Upper lobe of right lung (tissue), 1 donor: ENCODE measurements at regions not wholly inside any gene's neighbourhood (a gene's known extent, or its start where the extent isn't known, plus 50 kb on each side); places are given as distances from the start of the nearest gene placed in this dataset.

Source experiments
- ATAC-seq: fragments of 200-7000 bp; cut with Tn5 transposase; one replicate; pipeline ENCODE4 v1.9.1; 2020; ENCODE audit warnings: mild to moderate bottlenecking, moderate library complexity
- DNase-seq: peaks from one replicate; pipeline ENCODE4 v3.0.0-alpha.2; 2020
- H3K27ac ChIP-seq: fragments of 200-600 bp; one replicate; pipeline ENCODE4 v1.8.0; 2022
- H3K27me3 ChIP-seq: fragments of 200-600 bp; one replicate; pipeline ENCODE4 v1.8.0; 2022; ENCODE audit warnings: mild to moderate bottlenecking
- H3K36me3 ChIP-seq: fragments of 200-600 bp; one replicate; pipeline ENCODE4 v1.8.0; 2022
- H3K4me1 ChIP-seq: fragments of 200-600 bp; one replicate; pipeline ENCODE4 v1.8.0; 2022
- H3K4me3 ChIP-seq: fragments of 200-600 bp; one replicate; pipeline ENCODE4 v1.8.0; 2022; ENCODE audit warnings: mild to moderate bottlenecking
- H3K9me3 ChIP-seq: fragments of 200-600 bp; one replicate; pipeline ENCODE4 v1.8.0; 2022
- intact Hi-C: fragments of 100-400 bp; cut with DNase I; formaldehyde crosslinking; loops from one replicate; pipeline ENCODE4 v1.11.0; 2022
- TF ChIP-seq, protein P1 (sequence below): fragments of 200-600 bp; IDR thresholded peaks from one replicate; pipeline ENCODE4 v1.8.0; 2022; ENCODE audit warnings: antibody characterized with exemption
- donor health status: DM: no; HTN: yes; CAD: no; lungs with severe emphysema.

DNA sequence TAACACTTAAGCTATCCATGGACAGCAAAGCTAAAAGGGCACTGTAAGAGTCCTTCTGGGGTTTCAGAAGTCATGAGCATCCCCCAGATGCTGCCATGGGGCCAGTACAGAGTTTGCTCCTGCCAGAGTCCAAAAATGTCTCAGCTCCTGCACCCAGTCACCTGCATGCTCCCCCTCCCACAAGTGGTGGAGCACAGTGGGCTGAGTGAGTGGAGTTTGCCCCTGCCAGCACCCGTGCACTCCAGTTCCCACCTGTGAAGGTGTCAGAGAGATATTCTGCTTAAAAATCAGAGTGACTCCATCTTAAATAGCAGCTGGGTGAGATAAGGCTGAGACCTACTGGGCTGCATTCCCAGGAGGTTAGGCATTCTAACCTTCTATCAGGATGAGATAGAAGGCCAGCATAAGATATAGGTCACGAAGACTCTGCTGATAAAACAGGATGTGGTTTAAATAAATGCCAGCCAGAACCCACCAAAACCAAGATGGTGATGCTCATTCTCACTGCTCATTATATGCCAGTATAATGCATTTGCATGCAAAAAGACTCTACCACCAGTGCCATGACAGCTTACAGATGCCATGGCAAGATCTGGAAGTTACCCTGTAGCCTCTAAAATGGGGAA is 140.1 kb upstream of the ZNF92 start:
- TF ChIP-seq, protein P1, sequence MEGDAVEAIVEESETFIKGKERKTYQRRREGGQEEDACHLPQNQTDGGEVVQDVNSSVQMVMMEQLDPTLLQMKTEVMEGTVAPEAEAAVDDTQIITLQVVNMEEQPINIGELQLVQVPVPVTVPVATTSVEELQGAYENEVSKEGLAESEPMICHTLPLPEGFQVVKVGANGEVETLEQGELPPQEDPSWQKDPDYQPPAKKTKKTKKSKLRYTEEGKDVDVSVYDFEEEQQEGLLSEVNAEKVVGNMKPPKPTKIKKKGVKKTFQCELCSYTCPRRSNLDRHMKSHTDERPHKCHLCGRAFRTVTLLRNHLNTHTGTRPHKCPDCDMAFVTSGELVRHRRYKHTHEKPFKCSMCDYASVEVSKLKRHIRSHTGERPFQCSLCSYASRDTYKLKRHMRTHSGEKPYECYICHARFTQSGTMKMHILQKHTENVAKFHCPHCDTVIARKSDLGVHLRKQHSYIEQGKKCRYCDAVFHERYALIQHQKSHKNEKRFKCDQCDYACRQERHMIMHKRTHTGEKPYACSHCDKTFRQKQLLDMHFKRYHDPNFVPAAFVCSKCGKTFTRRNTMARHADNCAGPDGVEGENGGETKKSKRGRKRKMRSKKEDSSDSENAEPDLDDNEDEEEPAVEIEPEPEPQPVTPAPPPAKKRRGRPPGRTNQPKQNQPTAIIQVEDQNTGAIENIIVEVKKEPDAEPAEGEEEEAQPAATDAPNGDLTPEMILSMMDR, result no peak
- H3K36me3 ChIP-seq, result no peaks in the 10 kb centered on the region
- H3K27ac ChIP-seq, result no peak overlapping the region
- no peak overlapping the region for H3K4me3 ChIP-seq
- no peaks in the 10 kb centered on the region for H3K4me1 ChIP-seq
- ATAC-seq (no peak), DNase-seq (no peak)
- intact Hi-C loops, result no loop called here
- H3K9me3 ChIP-seq, result no peaks in the 10 kb centered on the region
- no peaks in the 10 kb centered on the region for H3K27me3 ChIP-seq

DNA sequence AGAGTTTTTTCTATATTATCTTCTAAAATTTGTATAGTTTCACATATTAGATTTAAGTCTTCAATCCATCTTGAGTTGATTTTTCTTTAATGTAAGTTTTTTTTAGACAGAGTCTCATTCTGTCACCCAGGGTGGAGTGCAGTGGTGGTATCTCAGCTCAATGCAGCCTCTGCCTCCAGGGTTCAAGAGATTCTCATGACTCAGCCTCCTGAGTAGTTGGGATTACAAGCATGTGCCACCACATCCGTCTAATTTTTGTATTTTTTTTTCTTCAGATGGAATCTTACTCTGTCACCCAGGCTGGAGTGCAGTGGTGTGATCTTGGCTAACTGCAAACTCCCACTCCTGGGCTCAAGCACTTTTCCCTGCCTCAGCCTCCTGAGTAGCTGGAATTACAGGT is 143.4 kb upstream of the ZNF92 start:
- no peaks in the 10 kb centered on the region for H3K9me3 ChIP-seq
- no peak for DNase-seq
- no peak overlapping the region for H3K27ac ChIP-seq
- TF ChIP-seq, protein P1, result no peak
- no peaks in the 10 kb centered on the region for H3K36me3 ChIP-seq
- no peaks in the 10 kb centered on the region for H3K27me3 ChIP-seq
- no peak overlapping the region for H3K4me3 ChIP-seq
- no peak for ATAC-seq
- no peaks in the 10 kb centered on the region for H3K4me1 ChIP-seq
- intact Hi-C loops, result no loop called here

DNA sequence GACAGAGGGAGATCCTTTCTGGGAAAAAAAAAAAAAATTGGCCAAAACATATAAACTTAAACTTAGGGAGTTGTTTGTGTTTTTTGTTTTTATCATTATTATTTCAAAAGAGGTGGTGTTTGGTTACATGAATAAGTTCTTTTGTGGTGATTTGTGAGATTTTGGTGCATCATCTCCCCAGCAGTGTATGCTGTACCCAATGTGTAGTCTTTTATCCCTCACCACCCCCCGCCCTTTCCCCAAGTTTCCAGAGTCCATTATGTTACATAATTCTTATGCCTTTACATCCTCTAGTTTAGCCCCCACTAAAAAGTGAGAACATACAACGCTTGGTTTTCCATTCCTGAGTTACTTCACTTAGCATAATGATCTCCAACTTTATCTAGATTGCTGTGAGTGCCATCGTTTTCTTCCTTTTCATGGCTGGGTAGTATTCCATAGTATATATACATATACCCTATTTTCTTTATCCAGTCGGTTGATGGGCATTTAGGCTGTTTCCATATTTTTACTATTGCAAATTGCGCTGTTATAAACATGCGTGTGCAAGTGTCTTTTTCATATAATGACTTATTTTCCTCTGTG is 148.1 kb upstream of the ZNF92 start:
- Histone ChIP-seq H3K4me3 (no peak overlapping the region), H3K4me1 (no peaks in the 10 kb centered on the region), H3K36me3 (no peaks in the 10 kb centered on the region), H3K9me3 (no peaks in the 10 kb centered on the region), H3K27me3 (no peaks in the 10 kb centered on the region), H3K27ac (no peak overlapping the region)
- DNase-seq (no peak), ATAC-seq (no peak)
- TF ChIP-seq, protein P1, result no peak
- intact Hi-C loops, result no loop called here

DNA sequence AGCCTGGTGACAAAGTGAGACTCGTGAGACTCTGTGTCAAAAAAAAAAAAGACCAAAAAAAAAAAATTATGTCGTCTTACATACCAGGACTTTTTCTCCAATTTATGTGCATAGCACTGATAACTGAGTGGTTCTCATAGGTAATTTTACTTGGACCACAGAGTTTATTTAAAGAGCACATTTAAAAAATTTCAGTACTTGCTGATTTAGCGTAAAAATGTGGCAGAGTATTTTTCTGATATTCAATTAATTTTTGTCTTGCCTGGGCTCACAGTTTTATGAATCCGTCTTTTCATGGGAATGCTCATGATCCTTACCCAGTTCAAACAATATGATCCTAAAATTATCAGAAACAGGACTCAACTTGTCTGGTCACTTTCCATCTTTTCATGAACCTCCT is 151.0 kb upstream of the ZNF92 start:
- H3K36me3 ChIP-seq, result no peaks in the 10 kb centered on the region
- H3K27me3 ChIP-seq, result no peaks in the 10 kb centered on the region
- TF ChIP-seq, protein P1, result no peak
- H3K4me1 ChIP-seq, result no peaks in the 10 kb centered on the region
- intact Hi-C loops, result no loop called here
- DNase-seq (no peak), ATAC-seq (no peak)
- no peak overlapping the region for H3K4me3 ChIP-seq
- H3K9me3 ChIP-seq, result no peaks in the 10 kb centered on the region
- no peak overlapping the region for H3K27ac ChIP-seq

DNA sequence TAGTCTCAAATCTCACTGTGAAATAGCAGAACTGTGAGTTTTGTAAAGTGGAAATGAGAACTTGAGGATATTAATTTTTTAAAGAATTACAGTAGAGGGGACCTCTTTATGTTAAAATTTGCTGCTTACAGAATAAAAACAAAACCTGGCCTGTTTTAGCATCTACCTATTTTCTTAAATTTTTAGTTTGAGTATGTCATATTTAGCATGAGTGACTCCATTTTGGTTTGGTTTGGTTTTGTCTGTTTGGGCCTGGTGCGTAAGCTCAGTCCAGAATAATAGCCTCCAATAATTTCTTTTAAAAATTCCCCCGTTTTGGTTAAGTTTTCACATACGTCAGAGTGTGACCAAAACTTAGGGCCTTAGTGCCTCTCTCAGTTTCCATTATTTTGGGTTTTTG is 152.0 kb upstream of the ZNF92 start:
- no peak for ATAC-seq

More for the DNA sequence above, 152.0 kb upstream of the ZNF92 start:
- Histone ChIP-seq H3K27me3 (no peaks in the 10 kb centered on the region), H3K9me3 (no peaks in the 10 kb centered on the region), H3K4me3 (no peak overlapping the region), H3K36me3 (no peaks in the 10 kb centered on the region), H3K4me1 (no peaks in the 10 kb centered on the region), H3K27ac (no peak overlapping the region)
- TF ChIP-seq, protein P1, result no peak
- intact Hi-C loops, result no loop called here
- no peak for DNase-seq
